H1 (cell line): ENCODE measurements at regions not wholly inside any gene's neighbourhood (a gene's known extent, or its start where the extent isn't known, plus 50 kb on each side); places are given as distances from the start of the nearest gene placed in this dataset.
"Not testable (repeated sequence)": the region's sequence is repeated elsewhere in the genome, so short reads cannot be mapped to it uniquely, and the experiment has no call there.

Source experiments
- CTCF ChIA-PET: fragments of 300-600 bp; sonication (Branson Sonifier 250); formaldehyde crosslinking; loops from one replicate; lab custom pipeline; 2021; ENCODE audit not compliant: partially characterized antibody; lab: Charles Lee
- POLR2A ChIA-PET: fragments of 300-600 bp; sonication (Branson Sonifier 250); formaldehyde crosslinking; loops from one replicate; lab custom pipeline; 2021; ENCODE audit warnings: inconsistent platforms; ENCODE audit not compliant: partially characterized antibody; lab: Charles Lee
- DNase-seq, 2 experiments: peaks; one replicate each; pipeline versions ENCODE4 v3.0.0 to v3.0.0-alpha.2; 2010 to 2022; ENCODE audit warnings: low spot score in 2 of 2, low read depth in 1 of 2, mixed read lengths in 1 of 2
- FAIRE-seq: peaks from 2 replicates; lab custom pipeline; 2011; peaks lifted over from hg19 to GRCh38; lab: Jason Lieb, UNC
- H2AFZ ChIP-seq: 2 replicates; pipeline ENCODE4 v1.8.1; 2012; ENCODE audit warnings: low read length, inconsistent platforms
- H2AK5ac ChIP-seq: 2 replicates; pipeline ENCODE4 v1.6.1; 2013; ENCODE audit warnings: low read depth, low read length
- H2BK120ac ChIP-seq: replicated peaks from 2 replicates; pipeline ENCODE3; 2013; ENCODE audit warnings: low read depth, low read length, inconsistent platforms
- H2BK12ac ChIP-seq: 2 replicates; pipeline ENCODE4 v1.6.1; 2013; ENCODE audit warnings: low read depth, low read length
- H2BK15ac ChIP-seq: 2 replicates; pipeline ENCODE4 v1.6.1; 2013; ENCODE audit warnings: low read length
- H2BK20ac ChIP-seq: 2 replicates; pipeline ENCODE4 v1.6.1; 2013; ENCODE audit warnings: low read length
- H2BK5ac ChIP-seq: 2 replicates; pipeline ENCODE4 v1.6.1; 2013; ENCODE audit warnings: low read depth, low read length
- H3K14ac ChIP-seq: 2 replicates; pipeline ENCODE4 v1.6.1; 2013; ENCODE audit warnings: inconsistent platforms; ENCODE audit not compliant: insufficient read length
- H3K18ac ChIP-seq: 2 replicates; pipeline ENCODE4 v1.6.1; 2013; ENCODE audit warnings: low read length; ENCODE audit errors: extremely low read depth
- H3K23ac ChIP-seq: 2 replicates; pipeline ENCODE4 v1.6.1; 2013; ENCODE audit warnings: inconsistent platforms; ENCODE audit not compliant: insufficient read length
- H3K23me2 ChIP-seq: 2 replicates; pipeline ENCODE4 v1.6.1; 2013; ENCODE audit warnings: low read depth, low read length
- H3K27ac ChIP-seq: 2 replicates; pipeline ENCODE4 v1.6.1; 2011; ENCODE audit warnings: low read depth, low read length, inconsistent platforms
- H3K27me3 ChIP-seq, 4 experiments: replicated peaks in 1 of 4; 1 replicate in 1 of 4; 2 replicates in 3 of 4; pipeline versions ENCODE4 v1.6.1 to v1.8.1; 2011 to 2013; ENCODE audit warnings: low read length in 3 of 4, mild to moderate bottlenecking in 3 of 4, inconsistent platforms in 2 of 4, mixed read lengths in 2 of 4, moderate library complexity in 1 of 4; ENCODE audit not compliant: control insufficient read depth in 3 of 4, insufficient read depth in 3 of 4; ENCODE audit errors: extremely low read depth in 1 of 4
- H3K36me3 ChIP-seq, 4 experiments: 2 replicates each; pipeline versions ENCODE4 v1.6.1 to v1.8.1; 2011 to 2013; ENCODE audit warnings: mild to moderate bottlenecking in 4 of 4, low read length in 3 of 4, moderate library complexity in 2 of 4, control low read depth in 1 of 4, inconsistent platforms in 1 of 4; ENCODE audit not compliant: insufficient read depth in 4 of 4, control insufficient read depth in 2 of 4
- H3K4ac ChIP-seq: replicated peaks from 2 replicates; pipeline ENCODE3; 2013; ENCODE audit warnings: low read length, low read depth, mixed read lengths, inconsistent platforms; ENCODE audit not compliant: insufficient read length
- H3K4me1 ChIP-seq, 4 experiments: replicated peaks in 1 of 4; 1 replicate in 1 of 4; 2 replicates in 3 of 4; pipeline versions ENCODE4 v1.6.1 to v1.8.1; 2011 to 2013; ENCODE audit warnings: low read length in 3 of 4, inconsistent platforms in 2 of 4, mixed read lengths in 1 of 4; ENCODE audit not compliant: insufficient read depth in 4 of 4, control insufficient read depth in 3 of 4
- H3K4me2 ChIP-seq, 2 experiments: 2 replicates each; pipeline versions ENCODE4 v1.6.1 to v1.8.1; 2011 to 2013; ENCODE audit warnings: low read depth in 2 of 2, low read length in 2 of 2, control low read depth in 1 of 2, inconsistent platforms in 1 of 2, mild to moderate bottlenecking in 1 of 2; ENCODE audit not compliant: insufficient read depth in 1 of 2
- H3K4me3 ChIP-seq, 4 experiments: fragments of 200-600, 300-600 bp in 1 of 4; sonication (generic), shearing (Covaris generic), sonication (Bioruptor Twin) in 1 of 4; 2 replicates each; pipeline versions ENCODE4 v1.5.1 to v1.8.1; 2011 to 2016; ENCODE audit warnings: low read length in 4 of 4, low read depth in 3 of 4, control low read depth in 2 of 4, inconsistent platforms in 2 of 4, mild to moderate bottlenecking in 2 of 4, mixed read lengths in 1 of 4, moderate library complexity in 1 of 4; ENCODE audit not compliant: insufficient read depth in 2 of 4; ENCODE audit errors: extremely low read depth in 1 of 4
- H3K56ac ChIP-seq: replicated peaks from 2 replicates; pipeline ENCODE3; 2013; ENCODE audit warnings: low read depth, mild to moderate bottlenecking, mixed read lengths, low read length, inconsistent platforms; ENCODE audit not compliant: insufficient read length
- H3K79me1 ChIP-seq: 2 replicates; pipeline ENCODE4 v1.6.1; 2013; ENCODE audit warnings: low read depth, low read length, control low read depth
- H3K79me2 ChIP-seq, 2 experiments: 2 replicates each; pipeline versions ENCODE4 v1.6.1 to v1.8.1; 2012 to 2013; ENCODE audit warnings: low read length in 2 of 2, mild to moderate bottlenecking in 2 of 2, inconsistent platforms in 1 of 2; ENCODE audit not compliant: insufficient read depth in 2 of 2, control insufficient read depth in 1 of 2
- H3K9ac ChIP-seq, 4 experiments: replicated peaks in 1 of 4; 1 replicate in 1 of 4; 2 replicates in 3 of 4; pipeline versions ENCODE4 v1.6.1 to v1.8.1; 2011 to 2013; ENCODE audit warnings: low read depth in 3 of 4, low read length in 3 of 4, control low read depth in 2 of 4, mild to moderate bottlenecking in 2 of 4, moderate library complexity in 2 of 4, inconsistent platforms in 1 of 4; ENCODE audit errors: extremely low read depth in 1 of 4
- H3K9me3 ChIP-seq, 2 experiments: 2 replicates each; pipeline versions ENCODE4 v1.6.1 to v1.8.1; 2012 to 2013; ENCODE audit warnings: mild to moderate bottlenecking in 2 of 2, moderate library complexity in 2 of 2, control low read depth in 1 of 2, inconsistent platforms in 1 of 2, low read depth in 1 of 2, low read length in 1 of 2, mixed read lengths in 1 of 2; ENCODE audit not compliant: insufficient read depth in 2 of 2
- H4K20me1 ChIP-seq, 2 experiments: replicated peaks in 1 of 2; 2 replicates each; pipeline versions ENCODE3 to v1.8.1; 2011 to 2013; ENCODE audit warnings: inconsistent platforms in 2 of 2, low read length in 2 of 2, mild to moderate bottlenecking in 1 of 2; ENCODE audit not compliant: insufficient read depth in 2 of 2, control insufficient read depth in 1 of 2
- H4K5ac ChIP-seq: 2 replicates; pipeline ENCODE4 v1.6.1; 2013; ENCODE audit warnings: low read length, low read depth, mixed read lengths, inconsistent platforms; ENCODE audit not compliant: insufficient read length
- H4K8ac ChIP-seq: 2 replicates; pipeline ENCODE4 v1.8.0; 2013; ENCODE audit warnings: mild to moderate bottlenecking, moderate library complexity, low read length, inconsistent platforms; ENCODE audit not compliant: insufficient read depth; ENCODE audit errors: extremely low read depth
- H4K91ac ChIP-seq: replicated peaks from 2 replicates; pipeline ENCODE3; 2013; ENCODE audit warnings: low read length, mixed read lengths, inconsistent platforms; ENCODE audit not compliant: insufficient read length
- WGBS, 2 experiments: shearing (Covaris generic) in 1 of 2; methylation state at CpG; one replicate each; pipeline versions ENCODE4 v1.1.6 to v1.1.7; 2013 to 2015; ENCODE audit warnings: low lambda C conversion rate in 2 of 2, mixed read lengths in 2 of 2, inconsistent platforms in 1 of 2, low coverage in 1 of 2, missing lambda C conversion rate in 1 of 2; ENCODE audit not compliant: insufficient replicate concordance in 2 of 2, insufficient coverage in 1 of 2, insufficient read length in 1 of 2; ENCODE audit errors: extremely low coverage in 1 of 2, missing lambda C conversion rate in 1 of 2; 5-methylcytosine and 5-hydroxymethylcytosine counted together

GRCh38 chr2:107747199-107747963, 79.3 kb upstream of the RGPD4 start:
- H3K9ac ChIP-seq, H3K79me1 ChIP-seq, H2BK5ac ChIP-seq, H4K8ac ChIP-seq, H3K14ac ChIP-seq, H4K91ac ChIP-seq, FAIRE-seq, H2BK120ac ChIP-seq, H2BK20ac ChIP-seq, H2BK15ac ChIP-seq, H3K27me3 ChIP-seq, H3K4me1 ChIP-seq, H3K4ac ChIP-seq, H3K79me2 ChIP-seq, H3K9me3 ChIP-seq, H3K23ac ChIP-seq, DNase-seq, H4K5ac ChIP-seq, H4K20me1 ChIP-seq, H2AK5ac ChIP-seq, H3K56ac ChIP-seq, H2AFZ ChIP-seq, H2BK12ac ChIP-seq, POLR2A ChIA-PET, H3K4me2 ChIP-seq, H3K23me2 ChIP-seq, H3K27ac ChIP-seq, H3K4me3 ChIP-seq, H3K18ac ChIP-seq, H3K36me3 ChIP-seq: not testable (repeated sequence)
- 94% methylated on average over 38 of the region's 51 CpGs; no CpG with 5 or more reads in 1 of the 2 experiments for WGBS, 2 experiments
- CTCF ChIA-PET, result interaction anchor here (0.5 to 0.6 kb wide), 2 partner anchors 404 to 872 kb away, joined by 3 read pairs; no protein-coding TSS in a partner anchor
